Skin epidermis (tissue), 12 donors: ENCODE measurements at regions not wholly inside any gene's neighbourhood (a gene's known extent, or its start where the extent isn't known, plus 50 kb on each side); places are given as distances from the start of the nearest gene placed in this dataset.
"Not testable (repeated sequence)": the region's sequence is repeated elsewhere in the genome, so short reads cannot be mapped to it uniquely, and the experiment has no call there.

Source experiments
- H3K27ac ChIP-seq, 21 experiments: fragments of 200-600 bp; sonication (generic) in 11 of 21; one replicate each; pipeline ENCODE4 v1.5.0; 2020; ENCODE audit warnings: mild to moderate bottlenecking in 3 of 21, inconsistent platforms in 2 of 21, moderate library complexity in 2 of 21
- H3K4me3 ChIP-seq, 7 experiments: fragments of 200-600 bp; sonication (generic) in 2 of 7; one replicate each; pipeline ENCODE4 v1.5.0; 2020; ENCODE audit warnings: inconsistent platforms in 2 of 7, mild to moderate bottlenecking in 2 of 7, moderate library complexity in 1 of 7

GRCh38 chr11:44475114-44475686, 90.3 kb upstream of the CD82 start:
- no peak overlapping the region for H3K27ac ChIP-seq
- H3K4me3 ChIP-seq = no peak overlapping the region

DNA sequence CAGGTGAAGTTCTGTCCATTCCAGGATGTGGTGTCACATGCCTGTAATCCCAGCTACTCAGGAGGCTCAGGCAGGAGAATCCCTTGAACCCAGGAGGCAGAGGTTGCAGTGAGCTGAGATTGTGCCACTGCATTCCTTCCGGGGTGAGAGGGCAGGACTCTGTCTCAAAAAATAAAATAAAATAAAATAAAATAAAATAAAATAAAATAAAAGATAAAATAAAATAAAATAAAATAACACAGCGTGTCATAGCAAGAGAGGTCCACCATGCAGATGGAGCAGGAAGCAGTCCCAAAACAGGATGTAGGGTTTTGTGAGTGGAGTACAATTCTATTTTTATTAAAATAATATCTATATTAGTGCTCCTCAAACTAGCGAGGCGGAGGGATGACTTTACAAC, 83.1 kb upstream of the CD82 start:
- H3K27ac ChIP-seq, H3K4me3 ChIP-seq: not testable (repeated sequence)

DNA sequence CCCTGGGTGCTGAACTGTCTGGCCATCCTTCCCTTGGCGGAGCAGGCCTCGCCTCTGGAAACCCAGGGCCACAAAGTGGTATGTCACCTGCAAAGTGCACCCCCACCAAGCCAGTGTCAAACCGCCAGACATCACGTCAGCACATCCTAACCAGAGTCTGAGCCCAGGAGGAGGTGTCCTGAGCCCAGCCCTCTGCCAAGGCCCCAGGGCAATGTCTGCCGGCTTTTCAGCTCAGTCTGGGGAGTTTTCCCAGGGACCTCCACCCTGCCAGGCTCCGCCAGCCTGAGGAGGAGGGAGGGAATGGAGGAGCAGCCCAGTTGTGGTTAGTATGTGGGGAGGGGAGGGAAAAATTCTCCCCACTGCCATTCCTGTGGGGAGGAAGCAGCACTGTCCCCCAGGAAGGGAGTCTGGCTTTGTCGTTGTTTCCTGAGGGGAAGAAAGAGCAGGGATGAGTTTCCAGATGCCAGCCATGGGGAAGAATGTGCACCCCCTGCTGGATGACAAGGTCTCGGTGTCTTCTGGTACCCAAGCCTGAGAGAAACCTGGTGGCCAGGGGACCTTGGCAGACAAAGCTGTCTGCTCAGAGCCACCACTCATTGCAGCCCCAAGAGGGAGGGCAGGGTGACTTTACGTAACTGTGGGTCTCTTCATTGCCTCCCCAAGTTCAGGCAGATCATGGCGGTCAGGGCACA, 81.4 kb upstream of the CD82 start:
- Histone ChIP-seq H3K4me3 (no peak overlapping the region), H3K27ac (no peak overlapping the region)

DNA sequence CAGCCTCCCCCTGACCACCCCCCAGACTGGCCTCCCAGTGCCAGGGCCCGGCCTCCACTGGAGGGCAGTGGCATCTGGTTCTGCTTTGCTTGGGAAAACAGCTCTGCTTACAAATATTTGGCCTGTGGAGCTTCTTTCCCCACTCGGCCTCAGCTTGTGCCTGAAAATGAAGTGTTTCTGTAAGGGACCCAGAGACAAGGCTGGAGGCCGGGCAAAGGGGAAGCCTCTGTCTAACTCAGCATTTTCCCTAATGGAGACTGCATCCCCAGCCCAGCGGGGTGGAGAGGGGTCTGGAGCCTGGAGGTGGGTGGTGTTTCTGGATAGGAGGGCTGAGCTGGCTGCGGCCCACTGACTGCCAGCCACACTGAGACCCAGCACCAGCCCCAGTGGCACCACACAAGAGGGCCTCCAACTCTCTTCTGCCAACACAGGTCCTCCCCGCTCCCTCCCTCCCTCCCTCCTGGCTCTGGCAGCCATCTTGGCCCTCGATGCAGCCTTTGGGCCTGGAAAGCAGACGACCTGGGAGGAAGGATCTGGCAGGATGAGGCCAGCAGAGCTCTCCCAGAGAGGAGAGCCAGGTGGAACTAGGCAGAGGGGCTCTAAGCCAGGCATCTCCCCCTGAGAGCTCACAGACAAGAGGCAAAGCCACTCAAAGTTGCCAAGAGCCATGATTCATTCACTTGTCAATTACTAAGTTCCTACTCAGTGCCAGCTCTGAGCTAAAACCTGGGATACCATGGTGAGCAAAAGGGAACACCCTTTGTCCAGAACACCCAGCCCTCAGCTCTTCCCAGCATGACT, 77.1 kb upstream of the CD82 start:
- Histone ChIP-seq H3K27ac (no peak overlapping the region), H3K4me3 (no peak overlapping the region)

DNA sequence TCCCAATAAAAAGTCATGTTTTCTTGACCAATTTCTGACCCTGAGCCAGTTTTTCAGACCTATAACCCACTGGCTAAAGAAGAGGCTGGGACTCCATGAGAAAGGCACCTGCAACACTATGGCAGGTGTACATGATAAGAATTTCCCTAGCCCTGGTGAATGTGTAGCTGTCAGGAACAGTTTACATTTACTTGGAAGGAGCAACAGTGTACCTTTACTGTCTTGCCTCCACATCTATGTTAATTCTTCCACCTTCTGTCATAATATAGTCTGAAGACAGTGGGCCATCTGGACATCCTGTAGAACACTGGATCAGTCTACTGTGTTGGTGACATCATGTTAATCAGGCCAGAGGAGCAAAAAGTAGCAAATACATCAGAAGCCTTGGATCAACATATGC, 72.1 kb upstream of the CD82 start:
- Histone ChIP-seq H3K27ac (no peak overlapping the region), H3K4me3 (no peak overlapping the region)

DNA sequence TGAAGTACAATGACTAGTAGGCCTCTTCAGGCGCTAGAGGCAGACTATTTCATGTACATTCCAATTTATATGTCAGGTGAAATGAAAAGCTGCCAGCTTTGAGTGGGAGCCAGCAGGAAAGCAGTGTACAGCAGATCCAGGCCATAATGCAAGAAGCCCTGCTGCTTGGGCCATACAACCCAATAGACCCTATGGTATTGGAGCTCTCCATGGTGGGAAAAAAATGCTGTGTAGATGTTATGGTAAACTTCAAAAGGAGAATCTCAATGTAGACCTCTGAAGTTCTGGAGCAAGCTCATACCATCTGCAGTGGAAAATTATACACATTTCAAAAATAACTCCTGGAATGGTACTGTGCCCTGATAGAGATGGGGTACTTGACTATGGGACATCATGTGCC, 71.5 kb upstream of the CD82 start:
- no peak overlapping the region for H3K4me3 ChIP-seq
- no peak overlapping the region for H3K27ac ChIP-seq

- Histone ChIP-seq H3K4me3 (no peak overlapping the region), H3K27ac (no peak overlapping the region)
Measured at GRCh38 chr11:44494785-44495184, 70.7 kb upstream of the CD82 start.

- Histone ChIP-seq H3K4me3 (no peak overlapping the region), H3K27ac (no peak overlapping the region)
Measured at GRCh38 chr11:44496391-44496790, 69.1 kb upstream of the CD82 start.

- no peak overlapping the region for H3K4me3 ChIP-seq
- H3K27ac ChIP-seq = no peak overlapping the region
Measured at GRCh38 chr11:44498089-44498871, 67.2 kb upstream of the CD82 start.

- Histone ChIP-seq H3K27ac (no peak overlapping the region), H3K4me3 (no peak overlapping the region)
Measured at GRCh38 chr11:44502506-44502905, 63.0 kb upstream of the CD82 start.

DNA sequence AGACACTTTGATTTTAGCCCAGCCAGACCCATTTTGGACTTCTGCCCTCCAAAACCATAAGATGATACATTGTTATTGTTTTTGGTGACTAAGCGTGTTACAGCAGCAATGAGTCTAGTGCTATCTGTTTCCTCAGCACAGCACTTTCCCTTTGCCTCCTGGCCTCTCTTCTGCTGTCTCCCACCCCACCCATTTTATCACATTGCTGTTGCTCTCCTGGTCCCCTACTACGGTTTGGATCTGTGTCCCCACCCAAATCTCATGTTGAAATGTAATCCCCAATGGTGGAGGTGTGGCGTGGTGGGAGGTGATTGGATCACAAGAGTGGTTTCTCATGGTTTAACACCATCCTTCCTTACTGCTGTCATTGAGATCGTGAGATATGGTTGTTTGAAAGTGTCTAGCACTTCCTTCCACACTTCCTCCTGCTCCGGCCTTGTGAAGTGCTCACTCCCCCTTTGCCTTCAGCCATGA, 59.8 kb upstream of the CD82 start:
- no peak overlapping the region for H3K4me3 ChIP-seq
- H3K27ac ChIP-seq = no peak overlapping the region

- Histone ChIP-seq H3K4me3 (no peak overlapping the region), H3K27ac (no peak overlapping the region)
Measured at GRCh38 chr11:44506375-44507016, 59.0 kb upstream of the CD82 start.

- H3K4me3 ChIP-seq = no peak overlapping the region
- H3K27ac ChIP-seq = no peak overlapping the region
Measured at GRCh38 chr11:44507491-44507890, 58.0 kb upstream of the CD82 start.

DNA sequence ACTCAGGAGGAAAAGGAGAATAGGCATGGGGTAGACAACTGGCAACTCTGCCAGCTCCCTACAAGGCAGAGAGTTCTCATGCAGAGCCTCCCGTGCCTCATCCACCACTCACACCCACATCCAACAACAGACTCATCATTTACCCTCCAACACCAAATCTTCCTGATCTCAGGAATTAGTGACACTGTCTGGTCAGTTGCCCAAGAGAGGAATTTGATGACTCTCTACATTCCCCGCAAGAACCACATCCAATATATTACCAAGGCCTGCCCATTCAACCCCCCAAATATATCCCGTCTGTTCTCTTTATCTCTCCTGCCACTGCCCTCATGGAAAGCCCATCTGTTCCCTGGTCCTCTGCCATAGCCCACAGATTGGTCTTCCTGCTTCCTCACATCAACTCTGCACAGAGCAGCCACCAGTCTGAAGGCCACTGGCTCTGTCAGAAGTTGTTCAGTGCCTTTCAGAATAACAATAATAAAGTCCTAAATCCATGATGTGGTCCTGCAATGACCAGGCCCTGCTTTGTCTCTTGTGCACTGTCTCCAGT, 57.5 kb upstream of the CD82 start:
- no peak overlapping the region for H3K4me3 ChIP-seq
- no peak overlapping the region for H3K27ac ChIP-seq

DNA sequence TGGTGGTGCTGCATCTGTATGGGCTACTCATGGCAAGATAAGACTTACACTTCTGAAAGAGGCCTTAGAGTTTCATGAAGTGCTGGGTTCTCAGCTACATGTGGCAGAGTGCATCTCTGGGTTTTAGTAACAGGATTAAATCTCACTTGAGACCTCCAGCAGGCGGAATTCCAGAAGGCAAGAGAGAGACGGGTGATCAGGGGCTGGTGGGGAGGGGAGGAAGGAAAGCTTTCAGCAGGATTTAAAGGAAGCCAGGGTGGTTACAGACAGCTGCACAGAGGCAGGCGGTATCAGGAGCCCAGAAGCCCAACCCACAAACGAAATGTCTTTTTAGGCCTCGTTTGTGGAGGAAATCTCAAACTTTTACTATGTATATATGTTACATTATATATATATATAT, 56.2 kb upstream of the CD82 start:
- H3K4me3 ChIP-seq = no peak overlapping the region

DNA sequence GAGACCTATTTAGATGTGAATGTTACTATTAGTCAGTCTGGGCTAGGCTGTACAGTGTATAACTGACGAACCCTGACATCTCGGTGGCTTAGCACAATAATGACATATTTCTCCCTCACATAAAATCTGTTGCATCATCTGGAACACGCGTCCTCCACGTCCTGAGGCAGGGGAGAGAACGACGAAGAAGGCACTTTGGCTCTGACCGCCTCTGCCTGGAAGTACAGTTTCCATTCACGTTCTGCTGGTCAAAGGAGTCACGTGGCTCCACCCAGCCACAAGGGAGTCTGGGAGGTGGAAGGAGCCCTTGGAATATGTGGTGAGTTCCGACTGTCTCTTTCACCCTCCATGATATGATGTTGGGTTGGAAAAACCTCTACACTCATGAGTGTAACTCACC, 55.1 kb upstream of the CD82 start:
- no peak overlapping the region for H3K27ac ChIP-seq

More for the DNA sequence above, 56.2 kb upstream of the CD82 start:
- H3K27ac ChIP-seq = no peak overlapping the region

GRCh38 chr11:44512818-44513217, 52.6 kb upstream of the CD82 start:
- Histone ChIP-seq H3K4me3 (no peak overlapping the region), H3K27ac (no peak overlapping the region)

More for the DNA sequence above, 55.1 kb upstream of the CD82 start:
- H3K4me3 ChIP-seq = no peak overlapping the region

- no peak overlapping the region for H3K27ac ChIP-seq
- H3K4me3 ChIP-seq = no peak overlapping the region
Measured at GRCh38 chr11:44515048-44515447, 50.4 kb upstream of the CD82 start.
